ENCODE measurements at regions not wholly inside any gene's neighbourhood (a gene's known extent, or its start where the extent isn't known, plus 50 kb on each side); places are given as distances from the start of the nearest gene placed in this dataset.

DNA sequence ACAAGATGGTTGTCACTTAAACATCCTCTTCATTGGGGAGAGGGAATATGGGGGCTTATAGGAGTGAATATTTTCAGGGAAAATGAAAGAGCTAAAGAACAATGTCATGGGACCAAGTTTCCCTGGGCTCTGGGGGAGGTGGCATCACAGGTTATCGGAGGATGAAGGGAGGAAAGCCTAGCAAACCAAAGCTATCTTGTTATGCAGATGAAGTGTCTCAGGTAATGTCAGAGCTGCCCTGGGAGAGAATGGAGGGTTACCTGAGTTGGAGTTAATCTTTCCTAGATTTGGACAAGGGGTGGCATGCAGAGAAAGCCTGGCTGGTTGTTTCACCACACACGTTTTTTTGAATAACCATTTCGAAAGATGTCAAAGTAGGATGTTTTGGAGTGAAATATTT is 308.1 kb upstream of the ATP10A start (continued):
- no peak for TF ChIP-seq ZNF776 (tag by site-specific recombination; IDR thresholded peaks at IDR 0.05; ENCODE audit: borderline replicate concordance)
- no peak for TF ChIP-seq ZNF473 (tag by site-specific recombination; IDR thresholded peaks at IDR 0.05)
- TF ChIP-seq, protein P1, sequence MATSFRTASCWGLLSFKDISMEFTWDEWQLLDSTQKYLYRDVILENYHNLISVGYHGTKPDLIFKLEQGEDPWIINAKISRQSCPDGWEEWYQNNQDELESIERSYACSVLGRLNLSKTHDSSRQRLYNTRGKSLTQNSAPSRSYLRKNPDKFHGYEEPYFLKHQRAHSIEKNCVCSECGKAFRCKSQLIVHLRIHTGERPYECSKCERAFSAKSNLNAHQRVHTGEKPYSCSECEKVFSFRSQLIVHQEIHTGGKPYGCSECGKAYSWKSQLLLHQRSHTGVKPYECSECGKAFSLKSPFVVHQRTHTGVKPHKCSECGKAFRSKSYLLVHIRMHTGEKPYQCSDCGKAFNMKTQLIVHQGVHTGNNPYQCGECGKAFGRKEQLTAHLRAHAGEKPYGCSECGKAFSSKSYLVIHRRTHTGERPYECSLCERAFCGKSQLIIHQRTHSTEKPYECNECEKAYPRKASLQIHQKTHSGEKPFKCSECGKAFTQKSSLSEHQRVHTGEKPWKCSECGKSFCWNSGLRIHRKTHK (tag by site-specific recombination; IDR thresholded peaks at IDR 0.05): no peak
- TF ChIP-seq ZNF843 (tag by site-specific recombination; IDR thresholded peaks at IDR 0.05): no peak
- TF ChIP-seq ZBTB8A (tag by site-specific recombination; IDR thresholded peaks at IDR 0.05): no peak
- no peak for TF ChIP-seq ZNF555 (tag by site-specific recombination; conservative IDR thresholded peaks at IDR 0.05)
- no peak for TF ChIP-seq ZNF660 (tag by site-specific recombination; IDR thresholded peaks at IDR 0.05)
- TF ChIP-seq KLF7 (tag by site-specific recombination; IDR thresholded peaks at IDR 0.05; ENCODE audit: borderline replicate concordance): no peak
- no peak for TF ChIP-seq KLF8 (tag by site-specific recombination; IDR thresholded peaks at IDR 0.05)
- TF ChIP-seq ZNF626 (tag by site-specific recombination; IDR thresholded peaks at IDR 0.05): no peak

DNA sequence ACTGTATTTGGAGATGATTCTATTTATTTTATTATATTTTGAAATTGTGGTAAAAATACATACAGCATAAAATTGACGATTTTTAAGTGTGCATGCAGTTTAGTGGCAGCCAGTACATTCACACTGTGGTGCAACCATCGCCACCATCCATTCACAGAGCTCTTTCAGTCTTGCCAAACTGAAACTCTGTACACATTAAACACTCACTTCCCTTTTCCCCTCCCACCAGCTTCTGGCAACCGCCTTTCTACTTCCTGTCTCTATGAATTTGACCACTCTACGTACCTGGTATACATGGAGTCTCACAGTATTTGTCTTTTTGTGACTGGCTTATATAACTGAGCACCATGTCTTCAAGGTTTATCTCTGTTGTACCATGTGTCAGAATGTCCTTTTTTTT is 303.3 kb upstream of the ATP10A start:
- CTCF ChIA-PET: no interaction called here

DNA sequence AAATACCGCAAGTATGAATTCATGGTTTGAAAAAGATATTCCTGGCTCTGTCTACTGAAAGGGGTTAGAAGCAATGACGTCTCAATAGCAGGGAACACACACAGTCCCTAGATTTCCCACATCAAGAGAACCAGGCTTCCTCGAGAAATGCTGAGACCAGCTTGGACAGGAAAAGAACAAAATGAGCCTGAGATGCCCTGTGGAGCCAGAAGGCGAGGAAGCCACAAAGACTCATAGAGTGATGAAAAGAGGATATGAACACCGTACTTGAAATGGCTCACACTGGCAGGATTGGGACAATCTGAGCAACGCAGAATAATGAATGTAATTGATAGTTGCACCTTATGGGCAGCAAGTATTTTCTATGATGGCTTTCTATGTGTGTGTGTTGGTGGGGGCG is 302.4 kb upstream of the ATP10A start:
- H3K9me3 ChIP-seq (ENCODE audit: control insufficient read depth, insufficient read depth, low read depth, low read length): no peaks in the 10 kb centered on the region
- H3K27ac ChIP-seq (ENCODE audit: extremely low read depth, low read depth, low read length): no peak overlapping the region
- ChIA-PET POLR2A (no interaction called here), CTCF (no interaction called here)
- no peaks in the 10 kb centered on the region for H3K36me3 ChIP-seq (ENCODE audit: control insufficient read depth in 2 of 2, insufficient read depth in 1 of 2, low read length in 2 of 2)
- H3K4me3 ChIP-seq (ENCODE audit: low read depth, low read length): no peak overlapping the region
- no peaks in the 10 kb centered on the region for H3K4me1 ChIP-seq (ENCODE audit: control insufficient read depth, insufficient read depth, low read length)
- no peak for TF ChIP-seq ZNF529 (tag by site-specific recombination; IDR thresholded peaks at IDR 0.05; ENCODE audit: insufficient replicate concordance)
- no peak for TF ChIP-seq ZNF747 (tag by site-specific recombination; IDR thresholded peaks at IDR 0.05)
- TF ChIP-seq, protein P2, sequence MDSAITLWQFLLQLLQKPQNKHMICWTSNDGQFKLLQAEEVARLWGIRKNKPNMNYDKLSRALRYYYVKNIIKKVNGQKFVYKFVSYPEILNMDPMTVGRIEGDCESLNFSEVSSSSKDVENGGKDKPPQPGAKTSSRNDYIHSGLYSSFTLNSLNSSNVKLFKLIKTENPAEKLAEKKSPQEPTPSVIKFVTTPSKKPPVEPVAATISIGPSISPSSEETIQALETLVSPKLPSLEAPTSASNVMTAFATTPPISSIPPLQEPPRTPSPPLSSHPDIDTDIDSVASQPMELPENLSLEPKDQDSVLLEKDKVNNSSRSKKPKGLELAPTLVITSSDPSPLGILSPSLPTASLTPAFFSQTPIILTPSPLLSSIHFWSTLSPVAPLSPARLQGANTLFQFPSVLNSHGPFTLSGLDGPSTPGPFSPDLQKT (IDR thresholded peaks at IDR 0.05; ENCODE audit: borderline replicate concordance, low read depth, low read length): no peak
- TF ChIP-seq GFI1B (tag by site-specific recombination; IDR thresholded peaks at IDR 0.05): no peak
- TF ChIP-seq ZNF768 (tag by site-specific recombination; IDR thresholded peaks at IDR 0.05): no peak
- TF ChIP-seq ZNF433 (tag by site-specific recombination; IDR thresholded peaks at IDR 0.05; ENCODE audit: low read depth): no peak
- TF ChIP-seq, protein P3, sequence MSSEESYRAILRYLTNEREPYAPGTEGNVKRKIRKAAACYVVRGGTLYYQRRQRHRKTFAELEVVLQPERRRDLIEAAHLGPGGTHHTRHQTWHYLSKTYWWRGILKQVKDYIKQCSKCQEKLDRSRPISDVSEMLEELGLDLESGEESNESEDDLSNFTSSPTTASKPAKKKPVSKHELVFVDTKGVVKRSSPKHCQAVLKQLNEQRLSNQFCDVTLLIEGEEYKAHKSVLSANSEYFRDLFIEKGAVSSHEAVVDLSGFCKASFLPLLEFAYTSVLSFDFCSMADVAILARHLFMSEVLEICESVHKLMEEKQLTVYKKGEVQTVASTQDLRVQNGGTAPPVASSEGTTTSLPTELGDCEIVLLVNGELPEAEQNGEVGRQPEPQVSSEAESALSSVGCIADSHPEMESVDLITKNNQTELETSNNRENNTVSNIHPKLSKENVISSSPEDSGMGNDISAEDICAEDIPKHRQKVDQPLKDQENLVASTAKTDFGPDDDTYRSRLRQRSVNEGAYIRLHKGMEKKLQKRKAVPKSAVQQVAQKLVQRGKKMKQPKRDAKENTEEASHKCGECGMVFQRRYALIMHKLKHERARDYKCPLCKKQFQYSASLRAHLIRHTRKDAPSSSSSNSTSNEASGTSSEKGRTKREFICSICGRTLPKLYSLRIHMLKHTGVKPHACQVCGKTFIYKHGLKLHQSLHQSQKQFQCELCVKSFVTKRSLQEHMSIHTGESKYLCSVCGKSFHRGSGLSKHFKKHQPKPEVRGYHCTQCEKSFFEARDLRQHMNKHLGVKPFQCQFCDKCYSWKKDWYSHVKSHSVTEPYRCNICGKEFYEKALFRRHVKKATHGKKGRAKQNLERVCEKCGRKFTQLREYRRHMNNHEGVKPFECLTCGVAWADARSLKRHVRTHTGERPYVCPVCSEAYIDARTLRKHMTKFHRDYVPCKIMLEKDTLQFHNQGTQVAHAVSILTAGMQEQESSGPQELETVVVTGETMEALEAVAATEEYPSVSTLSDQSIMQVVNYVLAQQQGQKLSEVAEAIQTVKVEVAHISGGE (tag by site-specific recombination; conservative IDR thresholded peaks at IDR 0.05; ENCODE audit: low read depth): no peak
- TF ChIP-seq ZNF48 (tag by site-specific recombination; IDR thresholded peaks at IDR 0.05): no peak
- TF ChIP-seq, protein P4, sequence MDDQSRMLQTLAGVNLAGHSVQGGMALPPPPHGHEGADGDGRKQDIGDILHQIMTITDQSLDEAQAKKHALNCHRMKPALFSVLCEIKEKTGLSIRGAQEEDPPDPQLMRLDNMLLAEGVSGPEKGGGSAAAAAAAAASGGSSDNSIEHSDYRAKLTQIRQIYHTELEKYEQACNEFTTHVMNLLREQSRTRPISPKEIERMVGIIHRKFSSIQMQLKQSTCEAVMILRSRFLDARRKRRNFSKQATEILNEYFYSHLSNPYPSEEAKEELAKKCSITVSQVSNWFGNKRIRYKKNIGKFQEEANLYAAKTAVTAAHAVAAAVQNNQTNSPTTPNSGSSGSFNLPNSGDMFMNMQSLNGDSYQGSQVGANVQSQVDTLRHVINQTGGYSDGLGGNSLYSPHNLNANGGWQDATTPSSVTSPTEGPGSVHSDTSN (CRISPR knock-in tag; IDR thresholded peaks at IDR 0.05): no peak
- no peak for TF ChIP-seq KLF9 (tag by site-specific recombination; IDR thresholded peaks at IDR 0.05; ENCODE audit: low read depth)

More for the DNA sequence above, 303.3 kb upstream of the ATP10A start:
- Histone ChIP-seq H3K4me3 (ENCODE audit: low read depth, low read length) (no peak overlapping the region), H3K4me1 (ENCODE audit: control insufficient read depth, insufficient read depth, low read length) (no peaks in the 10 kb centered on the region), H3K27ac (ENCODE audit: extremely low read depth, low read depth, low read length) (no peak overlapping the region), H3K36me3 (ENCODE audit: control insufficient read depth in 2 of 2, insufficient read depth in 1 of 2, low read length in 2 of 2) (no peaks in the 10 kb centered on the region), H3K9me3 (ENCODE audit: control insufficient read depth, insufficient read depth, low read depth, low read length) (no peaks in the 10 kb centered on the region)
- POLR2A ChIA-PET: no interaction called here
- TF ChIP-seq ZNF16 (tag by site-specific recombination; IDR thresholded peaks at IDR 0.05; ENCODE audit: low read depth) (no peak), ZNF23 (tag by site-specific recombination; IDR thresholded peaks at IDR 0.05; ENCODE audit: borderline replicate concordance) (no peak), ZNF2 (tag by site-specific recombination; IDR thresholded peaks at IDR 0.05) (no peak), ZNF146 (tag by site-specific recombination; IDR thresholded peaks at IDR 0.05) (no peak), KLF10 (tag by site-specific recombination; IDR thresholded peaks at IDR 0.05) (no peak), REPIN1 (tag by site-specific recombination; IDR thresholded peaks at IDR 0.05; ENCODE audit: low read depth) (no peak)
- TF ChIP-seq, protein P3 (tag by site-specific recombination; conservative IDR thresholded peaks at IDR 0.05; ENCODE audit: low read depth): no peak

Measured in HEK293 (cell line).